SH-SY5Y (cell line): ENCODE measurements at regions not wholly inside any gene's neighbourhood (a gene's known extent, or its start where the extent isn't known, plus 50 kb on each side); places are given as distances from the start of the nearest gene placed in this dataset.

Source experiments
- GATA2 ChIP-seq: IDR thresholded peaks from 2 replicates; pipeline ENCODE4 v1.6.1; 2011; ENCODE audit warnings: mild to moderate bottlenecking, low read depth, low read length
- GATA3 ChIP-seq: IDR thresholded peaks from 2 replicates; pipeline ENCODE4 v1.6.1; 2011; ENCODE audit warnings: low read depth, mild to moderate bottlenecking, low read length, moderate library complexity

- TF ChIP-seq GATA2: no peak
- TF ChIP-seq GATA3: no peak
Observed at GRCh38 chr2:217256251-217256650, 396.4 kb upstream of the TNP1 start.
